GM23338 (cell line): ENCODE measurements at regions not wholly inside any gene's neighbourhood (a gene's known extent, or its start where the extent isn't known, plus 50 kb on each side); places are given as distances from the start of the nearest gene placed in this dataset.

ENCODE experiments used
- ATAC-seq: fragments of 200-7000 bp; cut with Tn5 transposase; 3 replicates; pipeline ENCODE4 v1.9.1; 2020
- DNase-seq: peaks from one replicate; pipeline ENCODE4 v3.0.0-alpha.2; 2015; ENCODE audit warnings: low spot score
- H2AFZ ChIP-seq: fragments of 200-600 bp; sonication (generic); 2 replicates; pipeline ENCODE4 v1.8.0; 2016; ENCODE audit warnings: antibody characterized with exemption, mild to moderate bottlenecking, moderate library complexity
- H3F3A ChIP-seq: fragments of 200-600 bp; sonication (generic); replicated peaks from 2 replicates; pipeline ENCODE4 v1.8.0; 2017; ENCODE audit warnings: antibody characterized with exemption, mixed run types, low read depth
- H3K27ac ChIP-seq: fragments of 200-600 bp; sonication (generic); 2 replicates; pipeline ENCODE4 v1.6.1; 2016; ENCODE audit warnings: low read depth
- H3K27me3 ChIP-seq: fragments of 200-600 bp; sonication (generic); 2 replicates; pipeline ENCODE4 v1.8.0; 2016; ENCODE audit warnings: mild to moderate bottlenecking, mixed run types, moderate library complexity; ENCODE audit not compliant: insufficient read depth
- H3K36me3 ChIP-seq: fragments of 200-600 bp; sonication (generic); 2 replicates; pipeline ENCODE4 v1.8.0; 2016; ENCODE audit warnings: mild to moderate bottlenecking; ENCODE audit not compliant: insufficient read depth
- H3K4me1 ChIP-seq: fragments of 200-600 bp; sonication (generic); 2 replicates; pipeline ENCODE4 v1.8.0; 2016; ENCODE audit warnings: mild to moderate bottlenecking, moderate library complexity; ENCODE audit not compliant: insufficient read depth
- H3K4me2 ChIP-seq: fragments of 200-600 bp; sonication (generic); 2 replicates; pipeline ENCODE4 v1.7.1; 2017; ENCODE audit warnings: mixed run types
- H3K4me3 ChIP-seq: fragments of 200-600 bp; sonication (generic); 2 replicates; pipeline ENCODE4 v1.6.1; 2016; ENCODE audit warnings: mixed run types
- H3K79me2 ChIP-seq: fragments of 200-600 bp; sonication (generic); replicated peaks from 2 replicates; pipeline ENCODE4 v1.8.0; 2017; ENCODE audit warnings: mild to moderate bottlenecking; ENCODE audit not compliant: insufficient read depth
- H3K9me2 ChIP-seq: fragments of 200-600 bp; sonication (generic); 2 replicates; pipeline ENCODE4 v1.8.0; 2017; ENCODE audit not compliant: insufficient read depth
- H4K20me1 ChIP-seq: fragments of 200-600 bp; sonication (generic); replicated peaks from 2 replicates; pipeline ENCODE4 v1.8.0; 2017; ENCODE audit warnings: mild to moderate bottlenecking; ENCODE audit not compliant: insufficient read depth
- H3K27ac Mint-ChIP-seq: 2 replicates; pipeline ENCODE4 v1.8.0; 2020; ENCODE audit warnings: inconsistent platforms, mild to moderate bottlenecking, moderate library complexity, mixed read lengths
- H3K27me3 Mint-ChIP-seq: 3 replicates; pipeline ENCODE4 v1.8.0; 2022; ENCODE audit warnings: low read depth, mild to moderate bottlenecking, moderate library complexity, mixed read lengths, inconsistent platforms; ENCODE audit not compliant: insufficient read depth, poor library complexity
- H3K36me3 Mint-ChIP-seq: 3 replicates; pipeline ENCODE4 v1.8.0; 2021; ENCODE audit warnings: low read depth, mild to moderate bottlenecking, inconsistent platforms, moderate library complexity, mixed read lengths
- H3K4me1 Mint-ChIP-seq: 3 replicates; pipeline ENCODE4 v1.8.0; 2020; ENCODE audit warnings: mild to moderate bottlenecking, inconsistent platforms, mixed read lengths
- H3K4me3 Mint-ChIP-seq: 3 replicates; pipeline ENCODE4 v1.8.0; 2021; ENCODE audit warnings: moderate library complexity, mild to moderate bottlenecking, inconsistent platforms, mixed read lengths
- H3K9me3 Mint-ChIP-seq: 3 replicates; pipeline ENCODE4 v1.8.0; 2020; ENCODE audit warnings: moderate library complexity, mild to moderate bottlenecking, inconsistent platforms, mixed read lengths
- CTCF ChIP-seq, 2 experiments: fragments of 200-600 bp in 1 of 2; sonication (generic) in 1 of 2; conservative IDR thresholded peaks; 2 replicates each; pipeline versions ENCODE4 v1.5.1 to v1.6.1; 2016 to 2017; ENCODE audit warnings: antibody characterized with exemption in 2 of 2, low read depth in 2 of 2, mild to moderate bottlenecking in 2 of 2, moderate library complexity in 1 of 2
- EZH2 ChIP-seq: fragments of 200-600 bp; sonication (generic); IDR thresholded peaks from one replicate; pipeline ENCODE4 v1.8.0; 2017; ENCODE audit warnings: antibody characterized with exemption, mild to moderate bottlenecking, low read depth; ENCODE audit not compliant: unreplicated experiment
- EZH2phosphoT487 ChIP-seq: fragments of 200-600 bp; sonication (generic); IDR thresholded peaks from one replicate; pipeline ENCODE4 v1.8.1; 2018; ENCODE audit warnings: antibody characterized with exemption; ENCODE audit not compliant: unreplicated experiment
- JUNB ChIP-seq: IDR thresholded peaks from one replicate; pipeline ENCODE4 v1.6.1; 2016; ENCODE audit warnings: antibody characterized with exemption; ENCODE audit not compliant: unreplicated experiment
- NANOG ChIP-seq: IDR thresholded peaks from 2 replicates; pipeline ENCODE4 v1.6.1; 2016; ENCODE audit warnings: antibody characterized with exemption, borderline replicate concordance
- POLR2AphosphoS5 ChIP-seq: IDR thresholded peaks from 2 replicates; pipeline ENCODE4 v1.6.1; 2016; ENCODE audit warnings: antibody characterized with exemption, low read depth
- REST ChIP-seq: IDR thresholded peaks from one replicate; pipeline ENCODE4 v1.6.1; 2018; ENCODE audit warnings: antibody characterized with exemption; ENCODE audit not compliant: unreplicated experiment
- STAT1 ChIP-seq: IDR thresholded peaks from one replicate; pipeline ENCODE4 v1.6.1; 2016; ENCODE audit warnings: antibody characterized with exemption; ENCODE audit not compliant: unreplicated experiment
- ZNF114 ChIP-seq: fragments of 250-450 bp; sonication (Bioruptor Pico); IDR thresholded peaks from 2 replicates; pipeline ENCODE4 v1.5.0; 2020; ENCODE audit warnings: mild to moderate bottlenecking, moderate library complexity
- ZNF331 ChIP-seq: fragments of 250-450 bp; sonication (Bioruptor Pico); IDR thresholded peaks from 2 replicates; pipeline ENCODE4 v1.5.0; 2020; ENCODE audit warnings: low read depth, mild to moderate bottlenecking, moderate library complexity
- ZNF462 ChIP-seq: fragments of 250-450 bp; sonication (Bioruptor Pico); IDR thresholded peaks from 2 replicates; pipeline ENCODE4 v1.5.0; 2020; ENCODE audit warnings: mild to moderate bottlenecking, moderate library complexity

GRCh38 chr7:9900339-9900738 is 1073.3 kb upstream of the PHF14 start:
- no peaks in the 10 kb centered on the region for H3K79me2 ChIP-seq
- no peaks in the 10 kb centered on the region for H3K36me3 ChIP-seq
- no peak overlapping the region for H3K4me2 ChIP-seq
- H3K4me1 Mint-ChIP-seq: no peaks in the 10 kb centered on the region
- H3K27me3 ChIP-seq: no peaks in the 10 kb centered on the region
- H4K20me1 ChIP-seq: no peaks in the 10 kb centered on the region
- TF ChIP-seq CTCF (conservative IDR thresholded peaks at IDR 0.05; ENCODE audit: low read depth in 2 of 2) (no peak), JUNB (no peak), ZNF462 (CRISPR knock-in tag) (no peak), EZH2 (no peak), ZNF331 (CRISPR knock-in tag) (no peak), POLR2AphosphoS5 (no peak), EZH2phosphoT487 (no peak), STAT1 (no peak), REST (no peak), ZNF114 (CRISPR knock-in tag) (no peak), NANOG (no peak)
- H3K9me2 ChIP-seq: 0 out of 2 replicates have a peak, but pooled peaks cover 4% of the 10 kb centered on the region
- no peak overlapping the region for H3K27ac Mint-ChIP-seq
- DNase-seq (no peak), ATAC-seq (no peak)
- no peaks in the 10 kb centered on the region for H3K4me1 ChIP-seq
- peaks cover 37% of the 10 kb centered on the region for H3K9me3 Mint-ChIP-seq
- H3K4me3 ChIP-seq: no peak overlapping the region
- H3K4me3 Mint-ChIP-seq: no peak overlapping the region
- no peaks in the 10 kb centered on the region for H3F3A ChIP-seq
- peaks cover 19% of the 10 kb centered on the region; the same call in 1 of the 3 replicates for H3K36me3 Mint-ChIP-seq
- no peaks in the 10 kb centered on the region for H3K27me3 Mint-ChIP-seq
- H3K27ac ChIP-seq: no peak overlapping the region
- H2AFZ ChIP-seq: no peak overlapping the region
